Anterior cingulate cortex (tissue), 58 donors: ENCODE measurements at regions not wholly inside any gene's neighbourhood (a gene's known extent, or its start where the extent isn't known, plus 50 kb on each side); places are given as distances from the start of the nearest gene placed in this dataset.

Experiments
- DNase-seq, 58 donors: peaks; one replicate each; lab custom pipeline; 2025; lab: John Stamatoyannopoulos, UW

DNA sequence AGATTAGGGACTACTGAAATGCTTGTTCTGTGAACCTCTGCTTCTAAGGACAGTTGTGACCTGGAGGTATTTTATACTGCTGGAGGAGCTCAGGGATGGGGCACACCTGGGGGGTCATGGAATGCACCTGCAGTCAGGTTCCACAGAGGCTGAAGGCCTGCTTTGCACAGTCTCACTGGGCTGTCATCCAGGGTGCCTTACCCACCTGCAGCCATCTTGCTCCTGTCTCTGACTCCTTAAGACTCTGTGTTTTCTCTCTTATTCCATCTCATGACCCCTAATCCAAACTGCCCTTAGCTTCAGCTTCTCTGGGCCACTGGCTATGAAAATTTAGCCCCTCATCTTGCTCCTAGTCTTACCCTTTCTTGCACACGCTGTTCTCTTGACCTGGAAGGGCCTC lies 127.0 kb upstream of the SNX19 start:
- DNase-seq = no peak

DNA sequence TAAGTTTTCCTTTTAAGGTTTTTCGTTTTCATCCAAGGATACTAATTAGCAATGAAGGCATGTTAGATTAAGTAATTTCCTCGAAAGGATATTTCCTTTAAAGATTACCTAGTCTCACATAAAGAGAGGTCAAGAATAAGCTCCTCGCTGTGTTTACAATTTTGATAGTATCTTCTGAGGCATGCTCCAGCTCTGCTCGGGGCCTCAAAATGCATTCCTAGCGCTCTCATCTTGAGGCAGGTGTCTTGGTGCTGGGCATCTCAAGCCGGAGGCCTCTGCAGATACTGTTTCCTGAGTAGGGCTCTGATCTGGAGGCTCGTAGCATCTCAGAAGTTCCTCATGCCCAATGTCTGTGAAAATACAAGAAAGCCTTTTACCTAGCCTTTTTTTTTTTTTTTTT lies 128.6 kb upstream of the SNX19 start:
- DNase-seq = no peak

DNA sequence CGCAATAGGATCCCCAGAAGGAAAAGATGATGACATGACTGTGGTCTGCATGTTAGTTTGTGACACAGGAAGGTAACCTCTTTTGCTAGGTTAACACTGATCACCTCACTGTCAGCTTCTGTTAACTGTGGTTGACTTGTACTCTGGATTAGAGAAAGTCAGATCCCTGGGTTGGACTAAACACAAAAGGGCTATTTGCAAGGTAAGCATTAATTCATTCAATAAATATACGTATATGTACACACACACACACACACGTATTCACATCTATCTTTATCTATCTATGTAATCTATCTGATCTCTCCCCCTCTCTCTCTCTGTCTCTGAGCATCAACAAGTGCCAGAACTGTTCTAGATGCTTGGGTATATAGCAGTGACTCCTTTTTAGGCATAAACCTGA lies 136.1 kb upstream of the SNX19 start:
- no peak for DNase-seq

DNA sequence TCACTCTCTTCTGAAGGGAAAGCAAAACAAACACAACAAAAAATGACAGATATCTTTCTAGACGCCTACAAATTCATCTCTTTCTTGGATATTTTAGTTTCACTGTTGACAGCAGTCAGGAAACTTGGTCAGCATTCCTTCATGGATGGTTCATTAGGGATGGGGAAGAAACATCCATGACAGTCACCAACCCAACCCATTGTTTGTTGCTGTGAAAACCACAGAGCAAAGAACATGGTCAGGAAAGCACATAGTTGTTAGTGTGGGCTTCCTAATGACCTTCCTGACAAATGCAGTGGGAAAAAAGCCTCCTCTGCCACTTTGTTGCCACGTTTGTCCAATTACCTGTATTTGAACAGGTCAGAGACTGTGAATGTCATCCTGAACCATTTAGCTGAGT lies 139.8 kb upstream of the SNX19 start:
- no peak for DNase-seq

DNA sequence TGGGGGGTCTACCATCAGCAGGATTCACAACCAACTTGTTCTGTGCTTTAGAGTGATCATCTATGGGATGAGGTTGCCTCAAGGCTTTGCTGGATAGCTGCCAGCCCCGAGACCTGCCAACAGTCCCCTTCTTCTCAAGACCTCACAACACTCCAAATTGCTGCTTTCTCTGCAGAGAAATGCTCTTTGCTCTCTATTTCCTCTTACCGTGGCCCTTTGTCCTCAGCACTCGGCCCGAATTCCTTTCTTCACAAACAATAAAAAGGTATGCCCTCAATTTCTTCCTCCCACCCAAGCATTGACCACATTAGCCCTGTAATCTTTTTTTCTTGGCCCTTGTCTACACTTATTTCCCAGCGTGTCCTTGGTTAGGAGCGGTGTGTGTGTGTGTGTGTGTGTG lies 147.4 kb upstream of the SNX19 start:
- DNase-seq = no peak

DNA sequence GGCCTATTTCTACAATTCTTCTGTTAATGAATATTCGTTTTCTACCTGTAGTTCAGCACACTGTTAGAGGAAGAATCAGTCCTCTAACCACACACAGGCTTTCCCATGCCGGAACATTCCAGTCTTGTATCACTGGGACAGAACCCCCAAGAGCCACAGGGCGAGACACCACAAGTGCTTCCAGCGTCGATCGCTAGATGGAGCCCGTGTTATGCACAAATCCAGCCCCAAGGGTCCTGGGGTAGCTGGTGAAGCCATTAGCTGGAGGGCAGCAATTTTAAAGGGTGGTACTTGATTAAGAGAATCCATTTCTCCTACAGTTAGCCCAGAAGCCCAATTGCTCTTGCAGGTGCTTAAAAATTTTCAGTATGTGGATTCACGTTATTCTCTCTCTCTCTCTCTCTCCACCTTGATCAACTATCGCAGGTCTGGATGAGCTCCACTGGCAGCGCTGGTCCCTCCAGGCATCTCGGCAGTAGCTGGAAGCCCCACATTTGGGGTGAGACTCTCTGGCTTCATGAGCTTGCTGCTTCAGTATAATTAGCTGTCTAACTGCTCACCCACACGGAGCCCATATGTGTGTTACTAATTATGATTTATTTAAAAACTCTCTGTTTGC lies 148.2 kb upstream of the SNX19 start:
- peak in 51 of 58 donors; percentile 5 to 73 (median 30) for DNase-seq

DNA sequence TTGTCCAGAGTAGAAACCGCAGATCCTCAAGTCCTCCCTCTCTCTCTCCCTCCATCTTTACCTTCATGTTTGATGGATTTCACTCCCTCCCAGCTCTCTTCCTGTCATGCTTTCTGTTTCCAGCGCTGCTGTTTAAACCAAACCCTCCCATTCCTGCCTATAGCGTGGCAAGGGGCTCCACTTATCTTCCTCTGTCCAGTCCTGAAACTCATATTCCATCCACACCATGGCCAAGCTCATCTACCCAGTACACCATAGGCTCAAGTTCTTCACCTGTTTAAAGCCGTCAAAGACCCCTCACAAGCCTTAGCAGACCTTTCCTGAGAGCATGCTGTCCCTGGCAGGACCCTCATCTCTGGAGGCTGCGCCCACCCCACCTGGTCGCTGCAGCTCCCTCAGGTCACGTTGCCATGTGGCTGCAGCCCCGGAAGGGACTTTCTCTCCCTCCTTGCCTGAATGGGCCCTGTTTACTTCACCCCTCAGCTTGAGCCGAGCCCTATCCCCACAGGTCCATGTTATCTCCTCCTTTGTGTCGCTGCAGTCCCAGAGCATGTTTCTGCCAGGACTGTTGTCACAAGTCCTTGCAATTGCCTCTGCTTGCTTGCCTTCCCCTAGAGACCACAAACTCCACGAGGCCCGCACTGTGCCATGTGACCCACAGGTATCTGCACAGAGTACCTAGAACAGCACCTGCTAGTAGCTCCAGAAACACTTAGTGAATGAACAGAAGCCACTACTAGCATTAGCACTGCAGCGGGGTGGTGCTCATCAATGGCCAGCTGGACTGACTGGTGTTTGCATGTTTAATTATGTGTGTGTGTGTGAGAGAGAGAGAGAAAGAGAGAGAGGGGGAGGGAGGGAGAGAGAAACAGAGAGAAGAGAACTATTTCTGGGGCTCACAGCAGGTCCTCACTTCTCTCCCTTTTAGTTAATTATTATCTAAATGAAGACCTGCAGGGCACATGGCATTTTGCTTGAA lies 149.4 kb upstream of the SNX19 start:
- DNase-seq = no peak

DNA sequence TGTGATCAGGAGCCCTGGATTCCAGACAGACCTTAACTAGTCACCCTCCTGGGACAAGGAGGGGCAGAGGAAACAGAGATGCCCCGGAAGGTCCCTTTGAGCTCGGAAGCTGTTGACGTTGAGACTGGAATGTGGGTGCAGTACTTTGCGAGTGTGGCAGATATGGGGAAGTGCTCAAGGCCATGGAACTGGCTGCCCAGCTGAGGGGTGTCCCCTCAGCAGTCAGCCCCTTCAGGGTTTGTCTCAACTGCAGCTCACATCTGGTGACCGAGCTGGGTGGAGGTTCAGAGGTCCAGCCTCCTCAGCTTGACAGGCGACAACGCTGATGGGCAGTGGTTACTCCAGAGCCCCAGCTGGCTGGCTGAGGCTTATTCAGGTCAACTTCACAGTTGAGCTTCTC lies 150.3 kb upstream of the SNX19 start:
- no peak for DNase-seq

DNA sequence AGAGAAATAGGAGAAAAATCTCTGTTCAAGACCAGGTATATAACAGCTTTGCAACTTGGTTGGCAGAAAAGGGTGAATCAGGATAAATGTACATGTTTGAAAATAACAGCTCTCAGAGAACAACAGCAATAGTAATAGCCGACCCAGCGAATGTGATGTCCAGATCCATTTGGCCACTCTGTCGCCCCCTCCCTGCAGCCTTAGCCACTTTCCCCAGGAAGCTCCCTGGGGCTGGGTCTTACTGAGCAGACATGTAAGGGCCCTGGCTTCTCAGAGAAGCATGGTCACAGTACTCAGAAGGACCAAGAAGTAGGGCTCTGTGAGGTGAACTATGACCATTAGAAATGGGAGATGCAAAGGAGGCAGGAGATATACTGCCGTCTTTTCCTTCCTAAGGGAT lies 154.1 kb upstream of the SNX19 start:
- no peak for DNase-seq

DNA sequence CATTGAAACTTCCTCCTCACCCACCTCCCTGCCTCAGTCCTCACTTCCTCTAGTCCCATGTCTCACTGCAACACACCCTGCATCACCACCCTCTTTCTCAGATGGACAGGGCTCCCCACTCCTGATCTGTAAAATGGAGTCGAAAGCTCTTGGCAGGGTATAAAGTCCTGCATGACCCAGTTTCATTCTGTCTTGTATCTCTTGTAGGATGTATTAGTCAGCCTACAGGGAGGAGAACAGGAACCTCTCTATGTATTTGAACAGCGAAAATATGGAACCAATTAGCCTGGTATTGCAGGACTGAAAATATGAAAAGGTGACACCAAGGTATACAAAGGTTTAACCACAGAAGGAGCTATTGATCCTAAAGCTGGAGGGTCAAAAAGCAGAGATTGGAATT lies 156.9 kb upstream of the SNX19 start:
- DNase-seq = no peak

DNA sequence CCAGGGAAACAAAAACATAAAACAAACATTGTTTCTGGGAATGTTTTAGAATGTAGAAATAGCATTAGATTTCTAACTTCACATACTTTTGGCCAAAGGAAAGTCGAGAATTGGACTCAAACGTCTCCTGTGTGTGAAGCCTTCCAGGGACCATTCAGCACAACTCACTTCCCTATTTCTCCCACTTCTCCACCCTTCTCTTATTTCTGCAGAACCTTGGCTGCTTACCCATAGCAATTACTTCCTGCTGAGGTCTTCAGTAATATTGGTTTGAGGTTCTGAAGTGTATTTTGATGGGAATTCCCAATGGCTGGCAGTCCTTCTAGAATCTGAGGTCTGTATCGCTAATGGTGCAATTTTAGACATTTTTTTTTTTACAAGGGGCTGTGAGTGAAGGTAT lies 158.3 kb upstream of the SNX19 start:
- DNase-seq = no peak

DNA sequence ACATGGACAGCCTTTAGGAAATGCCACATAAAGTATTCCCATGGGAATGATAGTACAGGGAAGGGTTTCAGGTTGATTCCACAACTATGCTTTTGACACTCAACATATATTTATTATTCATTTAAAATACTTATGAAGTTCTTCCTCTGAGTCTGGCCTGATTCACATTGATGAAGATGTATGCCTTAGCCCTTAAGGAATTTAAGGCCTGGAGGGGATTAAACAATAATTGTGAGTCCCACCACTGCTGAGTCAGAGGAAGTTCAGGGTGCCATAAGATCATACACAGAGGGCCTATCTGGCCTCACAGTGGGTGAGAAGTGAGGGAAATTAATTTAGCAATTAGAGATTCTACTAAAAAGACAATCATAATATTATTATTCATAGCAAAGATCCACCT lies 161.1 kb upstream of the SNX19 start:
- no peak for DNase-seq

DNA sequence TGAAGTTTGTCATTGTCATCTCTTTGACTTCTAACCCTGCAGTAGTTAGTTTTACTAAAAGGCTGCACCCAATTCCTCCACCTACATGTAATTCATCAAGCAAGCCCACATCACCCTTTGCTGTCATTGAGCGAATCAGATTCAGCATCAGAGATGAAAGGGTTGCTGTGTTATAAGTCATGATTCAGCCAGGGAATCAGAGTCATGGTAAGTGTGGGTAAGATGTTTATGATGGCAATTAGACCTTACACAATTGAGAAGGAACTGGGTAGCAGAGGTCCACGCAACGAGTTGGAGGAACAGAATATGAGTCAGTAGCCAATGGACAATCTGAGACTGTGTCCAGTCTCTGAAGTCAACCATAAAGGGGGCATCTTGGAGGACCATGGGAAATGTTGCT lies 162.8 kb upstream of the SNX19 start:
- no peak for DNase-seq

DNA sequence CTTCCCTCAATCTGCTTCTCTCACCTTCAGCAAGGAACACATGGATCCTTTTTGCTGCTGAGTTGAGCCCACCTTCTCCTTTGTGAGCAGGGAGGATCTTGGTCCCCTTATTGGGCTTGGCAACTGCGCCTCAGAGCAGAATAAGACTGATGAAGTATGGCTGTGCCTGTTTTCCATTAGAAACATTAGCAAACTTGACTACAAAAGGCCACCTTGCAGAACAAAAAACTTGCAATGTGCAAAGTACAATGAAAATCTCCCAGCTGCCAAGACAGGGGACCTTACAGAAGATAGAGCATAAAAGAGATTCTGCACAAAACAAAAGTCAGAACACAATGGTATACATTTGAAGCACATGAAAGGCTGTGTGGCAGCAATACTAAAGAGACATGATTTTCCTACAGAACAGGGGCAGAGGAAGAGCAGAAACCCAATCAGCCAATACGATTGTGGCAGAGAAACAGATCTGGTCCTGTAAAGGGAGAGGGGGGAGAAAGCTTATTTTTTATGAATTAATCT lies 173.5 kb upstream of the SNX19 start:
- DNase-seq = no peak

DNA sequence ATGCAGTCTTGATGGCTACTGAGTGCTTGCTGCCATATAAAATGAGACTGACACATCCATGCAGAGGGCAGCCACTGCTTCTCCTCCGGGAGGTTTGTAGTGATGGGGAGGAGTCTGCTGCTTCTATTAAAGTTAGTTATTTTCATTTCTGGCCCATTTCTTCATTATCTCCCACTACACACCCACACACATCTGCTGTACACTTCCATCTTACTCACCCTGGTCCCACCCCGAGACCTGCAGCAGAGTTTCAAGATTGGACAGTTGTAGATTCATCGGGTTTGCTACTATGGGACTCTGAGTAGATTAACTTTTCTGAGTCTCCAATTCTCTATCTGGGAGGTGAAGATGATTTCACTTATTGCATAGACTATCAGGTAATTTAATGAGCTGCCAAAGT lies 176.2 kb upstream of the SNX19 start:
- DNase-seq = no peak

DNA sequence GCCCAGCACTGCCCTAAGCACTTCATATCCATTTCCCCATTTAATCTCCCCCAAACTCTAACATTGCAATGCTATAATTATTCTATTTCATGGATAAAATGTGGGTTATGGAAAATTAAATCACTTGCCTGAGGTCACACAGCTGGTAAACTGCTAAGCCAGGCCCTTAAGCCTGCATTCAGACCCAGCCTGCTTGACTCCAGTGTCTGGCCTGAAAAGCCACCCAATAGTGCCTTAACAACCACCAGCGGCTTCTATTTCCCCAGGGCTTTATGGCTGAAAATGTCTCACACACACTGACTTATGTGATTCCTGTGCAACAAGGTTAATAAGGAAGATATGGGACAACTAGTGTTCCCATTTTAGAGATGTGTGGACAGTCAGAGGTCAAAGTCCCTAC lies 178.5 kb upstream of the SNX19 start:
- DNase-seq = no peak

DNA sequence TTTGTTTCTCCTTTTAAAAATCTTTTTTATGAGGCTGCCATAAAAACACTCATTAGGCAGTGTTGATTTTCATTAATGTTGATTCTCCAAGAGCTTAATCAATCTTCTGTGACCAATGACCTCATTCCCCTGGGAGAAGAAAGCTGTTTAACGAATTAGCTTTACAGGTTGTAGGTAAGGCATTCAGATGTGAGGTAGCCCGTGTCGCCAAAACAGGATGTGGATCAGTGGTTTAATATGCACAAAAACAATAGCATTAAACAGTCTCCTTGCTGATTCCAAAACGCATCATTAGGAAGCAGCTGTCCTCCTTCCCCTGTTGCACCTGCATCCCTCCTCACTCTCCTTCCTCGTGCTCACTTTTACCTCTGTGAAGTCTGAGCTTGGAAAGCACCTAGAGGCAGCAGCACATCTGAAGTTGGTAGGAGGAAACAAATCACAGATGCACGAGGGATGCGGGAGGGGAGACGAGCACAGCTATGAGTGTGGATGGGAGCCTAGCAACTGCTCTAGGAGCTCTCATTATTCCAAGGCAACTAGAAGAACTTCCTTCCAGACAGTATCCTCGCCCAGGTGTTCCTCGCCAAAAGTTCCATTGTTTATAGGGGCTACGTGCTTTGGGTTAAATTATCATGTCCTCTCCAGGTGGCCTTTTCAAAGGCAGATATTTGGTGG lies 179.4 kb upstream of the SNX19 start:
- DNase-seq = no peak

DNA sequence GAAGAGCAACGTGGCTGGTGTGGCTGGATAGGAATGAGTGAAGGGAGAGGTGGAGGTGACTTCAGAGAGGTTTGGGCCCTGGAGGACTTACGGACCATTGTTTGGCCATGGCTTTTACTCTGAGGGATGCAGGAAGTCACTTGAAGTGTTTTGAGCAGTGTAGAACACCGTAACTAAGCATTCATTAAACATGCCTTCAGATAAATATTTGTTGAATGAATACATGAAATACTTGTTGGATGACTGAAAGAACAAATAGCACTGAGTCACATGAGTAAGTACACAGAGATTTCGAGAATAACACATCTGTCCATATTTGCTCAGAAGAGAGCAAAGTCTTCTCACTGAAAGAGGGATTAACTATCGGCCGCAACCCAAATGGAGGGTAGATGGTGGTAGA lies 182.7 kb upstream of the SNX19 start:
- DNase-seq = no peak

DNA sequence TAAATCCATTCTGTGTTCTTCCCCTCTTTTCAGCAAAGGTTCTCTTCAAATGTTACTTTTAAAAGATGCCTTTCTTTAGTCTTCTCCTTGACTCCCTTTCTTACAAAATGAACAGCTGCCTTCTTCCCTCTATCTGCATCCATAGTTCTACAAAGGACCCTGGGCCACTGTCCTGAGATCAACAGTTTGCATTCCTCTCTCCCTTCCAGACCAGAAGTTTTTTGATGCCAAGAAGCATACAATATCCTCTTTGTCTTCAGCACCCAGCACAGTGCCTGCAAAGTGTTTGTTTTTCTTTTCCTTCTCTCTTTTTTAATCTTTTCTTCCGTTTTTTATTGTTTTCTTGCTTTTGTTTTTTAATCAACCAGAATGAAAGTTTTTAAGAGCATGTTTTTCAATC lies 183.5 kb upstream of the SNX19 start:
- DNase-seq = no peak

DNA sequence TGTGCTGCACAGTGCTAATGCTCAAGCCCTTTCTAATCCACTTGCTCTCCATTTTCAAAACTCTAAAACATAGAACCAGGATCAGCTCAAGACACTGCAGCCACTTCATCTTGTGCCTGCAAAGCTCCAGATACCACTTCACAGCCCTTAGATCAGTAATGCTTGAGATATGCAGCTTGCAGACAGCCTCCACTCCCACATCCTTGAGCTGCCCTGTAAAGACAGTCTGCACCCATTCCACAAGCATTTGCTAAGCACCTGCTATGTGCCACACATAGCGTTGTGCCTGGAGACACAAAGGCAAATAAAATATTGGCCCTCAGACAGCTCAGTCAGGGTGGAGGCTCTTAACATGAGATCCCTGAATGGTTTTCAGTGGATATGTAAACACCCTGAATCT lies 192.5 kb upstream of the SNX19 start:
- DNase-seq = no peak

DNA sequence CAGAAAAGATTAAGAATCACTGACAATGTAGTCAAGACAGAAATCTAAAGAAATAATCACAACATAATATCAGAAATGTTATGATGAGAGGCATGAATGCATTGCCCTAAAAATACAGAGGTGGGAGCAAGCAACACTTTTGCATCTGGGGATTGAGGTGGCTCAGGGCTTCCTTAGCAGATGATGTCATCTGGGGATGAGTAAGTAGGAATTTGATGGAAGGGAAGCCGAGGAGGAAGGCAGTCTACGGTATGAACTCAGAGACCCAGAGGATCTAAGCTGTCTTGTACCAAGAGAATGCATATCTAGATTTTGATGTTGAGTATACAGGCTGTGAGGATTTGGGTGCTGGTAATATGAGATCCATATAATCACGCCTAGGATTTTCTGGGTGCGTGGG lies 193.0 kb upstream of the SNX19 start:
- no peak for DNase-seq
